NCI-H446 treated with DMSO at 0.1 percent for 48 hours (cell line): ENCODE measurements at regions not wholly inside any gene's neighbourhood (a gene's known extent, or its start where the extent isn't known, plus 50 kb on each side); places are given as distances from the start of the nearest gene placed in this dataset.
"Not testable (repeated sequence)": the region's sequence is repeated elsewhere in the genome, so short reads cannot be mapped to it uniquely, and the experiment has no call there.

Experiments used
- DNase-seq: peaks from one replicate; lab custom pipeline; 2025; lab: John Stamatoyannopoulos, UW

- DNase-seq: not testable (repeated sequence)
Measured at GRCh38 chr6:119726912-119727311, 377.4 kb upstream of the MAN1A1 start.

- no peak for DNase-seq
Measured at GRCh38 chr6:119726086-119726485, 376.5 kb upstream of the MAN1A1 start.

DNA sequence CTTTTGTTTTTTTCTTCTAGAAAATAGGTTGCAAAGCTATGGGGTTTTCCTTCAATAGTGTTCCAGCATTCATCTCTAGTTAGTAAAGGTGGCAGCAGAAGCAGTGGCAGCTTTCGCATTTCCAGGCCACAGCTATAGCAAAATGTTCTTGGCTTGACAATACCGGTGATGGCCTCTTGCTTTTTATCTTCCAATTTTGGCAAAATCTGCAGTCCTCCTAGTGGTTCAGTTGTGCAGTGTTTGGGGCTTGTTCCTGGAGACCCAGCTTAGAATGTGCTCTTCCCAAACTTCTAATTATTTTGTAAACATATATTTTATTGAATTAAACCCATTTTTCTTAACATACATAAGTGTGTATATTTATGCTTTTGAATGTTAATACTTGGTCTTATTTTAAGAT lies 370.6 kb upstream of the MAN1A1 start:
- DNase-seq: no peak

DNA sequence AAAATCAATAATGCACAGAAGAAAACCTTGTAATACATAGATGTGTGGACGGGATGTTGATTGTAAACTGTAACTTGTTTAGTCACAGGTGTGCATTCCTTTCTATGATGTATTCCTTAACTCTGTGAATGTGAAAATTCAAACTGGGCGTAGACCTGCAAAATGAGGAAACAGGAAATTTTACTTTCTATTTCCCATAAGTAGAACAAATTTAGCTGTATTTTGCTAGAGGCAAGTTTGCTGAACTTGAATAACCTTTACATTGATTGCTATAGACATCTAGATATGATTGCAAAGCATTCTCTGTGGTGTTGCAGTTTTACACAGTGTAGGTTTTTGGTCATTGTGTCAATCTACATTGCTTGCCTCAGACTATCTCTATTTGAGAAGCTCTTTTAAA lies 368.4 kb upstream of the MAN1A1 start:
- no peak for DNase-seq

GRCh38 chr6:119716668-119717270 lies 367.2 kb upstream of the MAN1A1 start:
- DNase-seq: no peak

DNA sequence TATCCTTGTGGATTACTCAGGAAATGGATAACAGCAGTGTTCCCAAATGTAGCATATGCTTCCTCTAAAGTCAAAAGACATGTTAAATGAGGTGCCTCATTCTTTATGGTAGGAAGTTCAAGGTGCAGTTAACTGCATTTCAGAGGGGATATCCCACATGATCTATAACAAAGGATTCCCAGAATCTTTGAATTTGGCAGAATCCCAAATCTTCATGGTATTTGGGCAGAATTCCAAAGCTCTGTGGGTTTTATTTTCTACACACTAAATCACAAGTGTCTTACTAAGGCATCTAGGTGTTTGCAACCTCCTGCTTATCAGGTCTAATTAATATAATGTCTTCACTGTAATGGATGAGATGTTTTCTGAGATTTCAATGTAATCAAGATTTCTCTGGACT lies 364.3 kb upstream of the MAN1A1 start:
- no peak for DNase-seq

DNA sequence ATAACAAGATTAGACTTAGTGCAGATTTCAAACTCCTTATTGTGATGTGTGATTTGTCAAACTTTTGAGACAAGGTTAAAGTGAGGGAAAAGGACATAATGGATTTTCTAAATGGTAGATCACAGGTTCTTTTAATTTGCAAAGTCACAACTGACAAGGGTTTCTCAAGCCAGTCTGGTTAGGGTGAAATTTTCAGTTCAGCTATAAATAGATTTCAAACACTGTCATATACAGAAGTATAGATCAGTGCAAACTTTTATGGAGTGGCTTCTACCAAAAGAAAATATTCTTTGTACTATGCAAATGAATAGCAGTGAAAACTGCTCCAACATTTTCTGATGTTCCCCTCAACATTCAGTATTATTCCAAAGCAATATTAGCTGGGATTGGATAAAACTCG lies 337.1 kb upstream of the MAN1A1 start:
- DNase-seq: no peak

GRCh38 chr6:119686240-119686639 lies 336.7 kb upstream of the MAN1A1 start:
- no peak for DNase-seq

DNA sequence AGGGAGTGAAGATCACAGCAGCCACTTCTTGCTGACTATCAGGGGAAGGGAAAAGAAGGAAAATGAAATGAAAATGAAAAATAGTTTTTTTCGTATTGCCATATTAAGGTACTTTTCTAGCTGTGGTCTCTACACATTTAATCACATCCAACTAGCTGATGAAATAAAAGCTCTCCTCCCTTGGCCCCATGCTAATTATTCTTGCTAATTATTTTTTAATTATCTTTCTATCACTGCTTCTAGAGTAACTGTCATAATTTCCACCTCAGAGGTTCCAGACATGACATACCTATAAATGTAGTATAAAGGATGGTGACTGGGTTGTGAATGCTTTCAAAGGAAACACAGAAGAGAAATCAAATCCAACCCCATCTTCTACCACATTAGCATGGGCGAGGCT lies 334.1 kb upstream of the MAN1A1 start:
- no peak for DNase-seq

DNA sequence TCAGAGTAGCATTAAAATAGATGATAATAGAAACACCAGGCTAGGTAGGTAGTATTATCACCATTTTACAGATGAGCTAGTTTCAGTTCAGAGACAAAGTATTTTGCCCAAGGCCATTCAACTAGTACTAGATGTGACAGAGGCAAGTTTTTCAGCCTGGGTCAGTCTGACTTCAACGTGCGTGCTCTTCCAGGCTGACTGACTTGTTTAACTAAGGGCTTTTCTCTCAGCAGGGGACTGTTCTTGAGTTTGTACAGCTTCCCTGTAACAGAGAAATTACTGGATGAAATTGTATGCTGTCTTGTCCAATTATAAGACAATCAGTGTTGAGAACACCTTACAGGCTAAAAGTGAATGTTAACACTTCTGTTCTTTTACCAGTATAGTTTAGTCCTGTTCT lies 333.5 kb upstream of the MAN1A1 start:
- DNase-seq: no peak

DNA sequence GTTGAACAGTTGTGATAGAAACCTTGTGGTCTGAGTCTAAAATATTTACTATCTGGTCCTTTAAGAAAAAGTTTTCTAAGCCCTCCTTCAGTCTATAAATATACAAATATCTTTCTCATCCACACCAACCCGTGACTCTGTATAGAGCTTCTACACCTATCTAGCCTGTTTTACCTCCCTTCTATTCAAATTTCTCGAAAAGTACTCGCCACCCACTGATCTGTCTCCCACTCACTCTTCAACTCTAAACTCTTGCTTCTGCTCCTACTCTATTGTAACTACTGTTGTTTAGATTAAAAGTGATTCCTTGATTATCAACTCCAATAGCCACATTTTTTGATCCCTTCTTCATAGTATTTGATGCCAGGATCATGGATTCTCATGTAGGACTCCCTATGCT lies 329.4 kb upstream of the MAN1A1 start:
- no peak for DNase-seq

DNA sequence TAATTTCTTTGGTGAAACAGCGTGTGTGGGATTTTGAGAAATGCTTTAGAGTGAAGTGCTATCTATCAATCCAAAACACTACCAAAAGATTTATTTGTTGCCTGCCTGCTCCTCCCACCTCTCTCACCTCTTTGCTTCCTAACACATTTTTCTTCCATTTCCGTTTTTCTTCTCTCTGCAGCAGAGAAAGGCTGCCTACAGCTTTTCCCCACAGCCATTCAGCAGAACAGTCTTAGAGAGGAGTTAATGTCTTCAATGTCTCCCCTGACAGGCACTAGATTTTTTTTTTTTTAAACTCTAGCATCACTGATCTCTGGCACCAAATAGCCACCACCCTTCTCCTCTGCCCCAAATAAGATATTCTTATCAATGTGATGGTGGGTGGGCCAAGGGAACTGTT lies 327.8 kb upstream of the MAN1A1 start:
- no peak for DNase-seq

DNA sequence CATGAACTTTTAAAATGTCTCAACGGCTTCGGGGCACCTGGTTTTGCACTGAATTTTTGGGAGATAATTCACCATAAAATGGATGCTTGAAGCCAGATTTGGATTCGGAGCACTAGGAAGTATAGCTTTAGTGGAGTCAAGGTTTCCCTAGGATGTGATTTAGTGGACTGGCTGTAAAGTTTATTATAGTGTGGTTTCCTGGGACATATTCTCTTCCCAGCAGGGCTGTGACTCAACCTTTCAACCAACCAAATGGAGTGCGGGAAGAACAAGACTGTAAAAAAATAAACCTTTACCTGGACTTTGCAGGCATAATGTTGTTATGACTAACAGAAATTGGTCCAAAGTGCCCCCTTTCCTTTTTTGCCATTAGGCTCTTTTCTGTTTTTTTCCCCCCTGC lies 327.4 kb upstream of the MAN1A1 start:
- DNase-seq: no peak

GRCh38 chr6:119676230-119676629 lies 326.7 kb upstream of the MAN1A1 start:
- DNase-seq: no peak

- no peak for DNase-seq
Measured at GRCh38 chr6:119673741-119674140, 324.2 kb upstream of the MAN1A1 start.

DNA sequence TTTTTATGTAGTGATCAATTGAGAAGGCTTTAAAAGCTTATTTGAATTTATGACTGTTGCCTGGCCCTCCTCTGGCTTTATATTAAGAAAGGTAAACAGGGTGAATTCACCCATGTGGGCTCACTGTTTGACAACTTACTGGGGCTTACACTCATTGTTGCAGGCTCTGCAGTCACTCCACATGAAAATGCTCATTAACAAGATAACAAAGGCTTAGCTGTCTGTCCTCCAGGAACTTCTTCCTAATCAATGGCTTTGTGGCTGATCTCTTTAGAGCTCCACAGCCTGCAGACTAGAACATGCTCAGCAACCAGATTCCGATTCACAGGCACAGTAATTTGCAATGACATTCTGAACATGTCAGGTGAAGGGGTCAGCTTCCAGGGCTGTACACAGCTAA lies 323.2 kb upstream of the MAN1A1 start:
- no peak for DNase-seq

DNA sequence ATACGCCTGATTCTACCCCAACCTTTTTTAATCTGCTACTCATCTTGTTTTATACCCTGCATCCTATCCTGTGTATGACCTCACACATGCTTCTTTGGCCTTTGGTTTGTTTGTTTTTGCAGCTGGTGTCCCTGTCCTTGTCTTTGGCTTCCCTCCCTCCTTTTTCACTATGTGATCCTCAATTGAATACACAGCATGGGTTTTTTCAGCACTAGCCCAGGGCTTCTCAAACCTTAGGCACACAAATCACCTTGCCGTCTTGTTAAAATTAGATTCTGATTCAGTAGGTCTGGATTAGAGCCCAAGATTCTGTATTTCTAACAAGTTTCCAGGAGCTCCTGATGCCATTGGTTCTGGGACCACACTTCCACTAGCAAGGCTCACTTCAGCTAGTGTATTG lies 321.5 kb upstream of the MAN1A1 start:
- no peak for DNase-seq

DNA sequence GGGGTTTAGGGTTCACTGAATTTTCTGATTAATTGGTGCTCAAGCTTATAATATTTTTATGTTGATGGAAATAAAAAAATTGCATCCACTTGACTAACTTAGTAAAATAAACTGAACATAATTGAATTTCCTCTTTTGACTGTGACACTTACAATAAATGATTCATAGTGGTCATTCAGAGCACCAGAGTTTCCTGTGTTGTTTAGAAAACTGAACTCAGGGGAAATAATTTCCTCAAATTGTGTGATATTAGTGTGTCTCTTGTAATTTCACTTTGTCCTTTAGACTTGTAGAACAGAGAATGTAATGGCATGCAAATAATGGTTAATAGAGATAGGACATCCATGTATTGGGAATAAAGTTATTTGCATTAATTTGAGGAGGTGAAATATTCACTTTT lies 319.7 kb upstream of the MAN1A1 start:
- no peak for DNase-seq

GRCh38 chr6:119665432-119665831 lies 315.9 kb upstream of the MAN1A1 start:
- DNase-seq: not testable (repeated sequence)

GRCh38 chr6:119661628-119662027 lies 312.1 kb upstream of the MAN1A1 start:
- DNase-seq: no peak

GRCh38 chr6:119661078-119661477 lies 311.5 kb upstream of the MAN1A1 start:
- DNase-seq: no peak

DNA sequence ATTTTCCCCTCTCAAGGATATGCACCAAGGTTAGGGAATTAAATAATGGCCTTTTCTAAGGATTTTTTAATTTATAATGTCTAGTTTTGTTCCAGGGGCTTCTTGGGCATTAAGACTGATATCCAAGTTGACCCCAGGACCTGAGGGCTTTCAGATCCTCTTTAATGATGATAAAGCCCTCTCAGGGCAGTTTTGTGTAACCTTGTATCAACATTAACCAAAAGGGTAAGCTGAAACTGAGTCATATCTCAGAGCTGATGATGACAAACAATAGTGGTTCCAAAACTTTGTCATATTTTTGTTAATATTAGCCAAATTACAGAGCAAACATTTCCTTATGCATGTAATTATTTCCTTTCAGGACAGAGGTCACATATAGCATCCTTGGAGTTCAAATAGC lies 309.4 kb upstream of the MAN1A1 start:
- no peak for DNase-seq

GRCh38 chr6:119655124-119655523 lies 305.6 kb upstream of the MAN1A1 start:
- DNase-seq: no peak

DNA sequence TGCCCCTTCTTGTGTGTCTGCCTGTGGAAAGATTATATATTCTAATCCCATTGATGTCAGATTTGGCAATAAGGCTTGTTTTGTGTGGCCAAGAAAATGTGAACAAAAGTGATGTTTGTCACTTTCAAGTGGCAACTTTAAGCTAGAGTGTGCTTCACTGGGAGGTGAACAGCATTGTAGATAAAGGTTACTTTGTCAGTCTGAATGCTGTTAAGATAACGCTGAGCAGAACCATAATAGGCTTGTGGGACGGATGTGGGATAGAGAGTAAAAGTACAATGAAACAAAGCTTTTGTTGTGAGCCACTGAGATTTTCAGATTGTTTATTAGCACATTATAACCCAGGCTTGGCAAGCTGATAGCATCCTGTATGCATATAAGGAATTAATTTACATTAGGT lies 303.8 kb upstream of the MAN1A1 start:
- DNase-seq: no peak

DNA sequence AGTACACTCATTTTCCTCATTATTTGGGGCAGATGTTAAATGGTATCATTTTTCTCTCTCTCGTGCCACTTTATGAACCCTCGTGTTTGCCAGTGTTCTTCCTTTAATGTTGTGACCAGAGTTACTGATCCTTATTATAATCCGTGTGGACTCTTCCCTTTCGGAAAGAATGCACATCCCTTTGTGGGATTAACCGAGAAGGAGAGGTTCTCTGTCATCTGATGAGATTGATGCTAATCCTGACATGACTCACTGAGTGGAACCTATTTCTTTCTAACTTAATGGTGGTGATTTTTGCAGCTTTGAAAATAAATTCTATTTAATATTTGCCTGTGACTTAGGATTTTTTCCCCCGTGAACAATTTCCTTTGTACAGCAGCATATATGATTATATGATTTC lies 300.0 kb upstream of the MAN1A1 start:
- DNase-seq: no peak
